GM21723 (cell line): ENCODE measurements at regions not wholly inside any gene's neighbourhood (a gene's known extent, or its start where the extent isn't known, plus 50 kb on each side); places are given as distances from the start of the nearest gene placed in this dataset.
"Not testable (repeated sequence)": the region's sequence is repeated elsewhere in the genome, so short reads cannot be mapped to it uniquely, and the experiment has no call there.

Experiments
- ATAC-seq: cut with Tn5 transposase; IDR thresholded peaks from one replicate; pipeline ENCODE4 v1.9.1; 2021; ENCODE audit warnings: mild to moderate bottlenecking, moderate library complexity; ENCODE audit not compliant: unreplicated experiment

DNA sequence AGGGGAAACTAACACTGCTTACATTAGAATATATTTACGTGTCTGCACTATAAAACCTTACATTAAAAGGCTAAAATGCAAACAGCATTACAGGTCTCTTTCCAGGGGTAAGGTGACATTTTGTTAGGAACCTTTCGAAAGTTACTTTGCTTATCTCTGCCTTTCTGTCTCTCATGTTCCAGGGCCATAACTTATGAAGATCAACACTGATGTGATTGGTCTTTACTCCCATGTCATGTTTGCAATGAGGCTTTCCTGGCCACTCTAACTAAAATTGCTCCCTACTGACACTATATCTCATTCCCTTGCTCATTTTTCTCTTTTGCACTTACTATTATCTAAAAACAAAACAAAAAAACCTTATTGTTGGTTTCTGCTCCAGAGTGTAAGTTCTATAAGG lies 119.0 kb downstream of the JRKL start:
- ATAC-seq = no peak

DNA sequence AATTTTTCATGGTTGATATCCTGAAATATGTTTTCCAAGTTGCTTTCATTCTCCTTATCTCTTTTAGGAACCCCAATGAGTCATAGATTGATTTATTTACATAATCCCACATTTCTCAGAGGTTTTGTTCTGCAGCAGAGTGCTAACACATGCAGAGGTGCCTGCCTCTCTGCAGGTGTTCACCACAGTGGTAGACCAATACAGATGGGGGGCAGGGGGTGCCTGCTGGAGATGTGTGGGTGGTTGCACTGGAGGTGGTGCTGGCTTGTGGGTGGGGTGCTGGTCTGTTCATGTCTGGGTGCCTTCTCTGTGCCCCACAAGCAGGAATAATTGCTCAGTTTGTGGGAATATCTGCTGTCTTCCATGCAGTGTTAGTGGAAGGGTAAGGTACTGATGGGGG lies 131.1 kb downstream of the JRKL start:
- ATAC-seq = no peak

DNA sequence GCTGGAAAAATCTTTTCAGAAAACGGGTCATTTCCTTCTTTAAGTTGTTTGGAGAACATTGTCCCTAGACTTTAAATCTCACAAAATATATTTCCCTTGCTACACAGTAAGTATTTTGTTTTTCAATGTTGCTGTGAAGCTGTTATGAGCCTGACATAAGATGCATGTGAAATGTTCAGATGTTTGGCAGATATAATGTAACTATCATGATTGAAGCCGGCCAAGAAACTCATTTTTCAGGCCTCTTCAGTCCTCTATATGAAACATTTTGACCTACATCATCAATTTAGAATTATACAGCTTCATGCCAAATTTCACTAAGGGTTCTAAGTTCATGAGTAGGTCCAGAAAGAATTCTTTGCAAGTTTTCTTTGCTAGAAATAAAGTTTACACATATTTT lies 133.8 kb downstream of the JRKL start:
- no peak for ATAC-seq

DNA sequence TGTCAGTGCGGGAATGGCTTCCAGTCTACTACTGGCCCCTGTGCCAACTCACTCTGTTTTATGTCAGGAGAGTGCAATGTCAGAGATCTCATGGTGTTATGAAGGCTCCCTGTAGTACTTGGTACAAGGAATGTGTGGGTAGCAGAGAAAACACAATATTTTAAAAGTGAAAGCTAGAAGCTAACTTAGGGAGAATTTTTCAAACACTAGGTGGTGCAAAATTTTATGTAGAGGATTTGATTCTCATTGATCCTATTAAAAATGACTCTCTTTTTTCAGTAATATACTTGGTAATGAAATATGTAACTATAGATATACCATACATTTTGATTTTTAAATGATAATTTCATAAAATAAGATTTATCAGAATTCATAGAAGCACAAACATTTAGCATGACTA lies 134.7 kb downstream of the JRKL start:
- no peak for ATAC-seq

GRCh38 chr11:96530473-96530872 lies 140.7 kb downstream of the JRKL start:
- no peak for ATAC-seq

DNA sequence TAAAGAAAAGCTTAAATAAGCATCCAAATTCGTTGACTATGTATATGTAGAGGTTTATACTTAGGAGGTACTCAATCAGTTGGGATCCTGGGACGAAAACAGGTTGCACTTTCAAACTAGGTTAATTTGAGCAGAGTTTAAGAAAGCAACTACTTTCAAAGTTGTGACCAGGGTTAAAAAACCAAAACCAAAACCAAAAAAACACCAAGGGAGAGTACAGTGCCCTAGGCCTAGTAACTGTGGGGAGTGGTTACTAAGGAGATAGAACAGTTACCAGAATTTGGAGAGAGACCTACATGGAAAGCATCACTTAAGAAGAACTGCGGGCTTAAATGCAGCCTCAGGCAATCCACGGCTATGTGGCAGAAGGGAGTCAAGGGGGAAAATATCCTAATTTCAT lies 148.3 kb downstream of the JRKL start:
- ATAC-seq = no peak

- no peak for ATAC-seq
Observed at GRCh38 chr11:96538622-96539021, 148.8 kb downstream of the JRKL start.

DNA sequence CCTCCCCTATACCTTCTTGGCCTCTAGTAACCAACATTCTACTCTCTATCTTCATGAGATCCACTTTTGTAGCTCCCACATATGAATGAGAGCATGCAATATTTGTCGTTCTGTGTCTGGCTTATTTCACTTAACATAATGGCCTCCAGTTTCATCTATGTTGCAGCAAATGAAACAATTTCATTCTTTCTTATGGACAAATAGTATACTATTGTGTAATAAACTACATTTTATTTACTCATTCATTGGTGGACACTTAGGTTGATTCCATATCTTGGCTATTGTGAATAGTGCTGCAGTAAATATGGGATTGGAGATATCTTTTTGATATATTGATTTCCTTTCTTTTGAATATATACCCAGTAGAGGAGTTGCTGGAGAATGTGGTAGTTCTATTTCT lies 151.1 kb downstream of the JRKL start:
- no peak for ATAC-seq

DNA sequence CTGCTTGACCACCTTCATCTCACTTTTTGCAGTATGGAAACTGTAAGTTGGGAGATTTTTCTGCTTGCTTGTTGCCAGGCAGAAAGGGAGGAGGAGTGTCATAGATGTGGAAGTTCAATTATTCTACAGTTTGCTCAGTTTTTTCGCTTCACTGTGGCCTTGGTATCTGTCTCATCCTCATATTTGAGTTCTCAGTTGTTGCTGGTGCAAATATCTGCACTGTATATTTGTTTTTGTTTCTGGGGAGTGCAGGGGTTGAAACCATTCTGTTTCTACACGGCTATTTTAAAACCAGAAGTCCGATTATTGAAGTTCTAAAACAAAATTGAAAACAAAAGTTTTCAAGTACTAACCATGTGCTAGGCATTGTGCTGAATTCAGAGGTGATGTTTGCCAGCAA lies 153.4 kb downstream of the JRKL start:
- ATAC-seq = no peak

DNA sequence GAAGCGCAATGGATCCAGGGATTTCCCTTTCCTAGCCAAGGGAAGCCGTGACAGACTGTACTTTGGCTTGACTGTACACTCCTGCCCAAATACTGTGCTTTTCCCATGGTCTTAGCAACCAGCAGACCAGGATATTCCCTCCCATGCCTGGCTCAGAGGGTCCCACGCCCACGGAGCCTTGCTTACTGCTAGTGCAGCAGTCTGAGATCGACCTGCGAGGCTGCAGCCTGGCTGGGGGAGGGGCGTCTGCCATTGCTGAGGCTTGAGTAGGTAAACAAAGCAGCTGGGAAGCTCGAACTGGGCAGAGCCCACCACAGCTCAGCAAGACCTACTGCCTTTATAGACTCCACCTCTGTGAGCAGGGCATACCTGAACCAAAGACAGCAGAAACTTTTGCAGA lies 155.4 kb downstream of the JRKL start:
- not testable (repeated sequence) for ATAC-seq

DNA sequence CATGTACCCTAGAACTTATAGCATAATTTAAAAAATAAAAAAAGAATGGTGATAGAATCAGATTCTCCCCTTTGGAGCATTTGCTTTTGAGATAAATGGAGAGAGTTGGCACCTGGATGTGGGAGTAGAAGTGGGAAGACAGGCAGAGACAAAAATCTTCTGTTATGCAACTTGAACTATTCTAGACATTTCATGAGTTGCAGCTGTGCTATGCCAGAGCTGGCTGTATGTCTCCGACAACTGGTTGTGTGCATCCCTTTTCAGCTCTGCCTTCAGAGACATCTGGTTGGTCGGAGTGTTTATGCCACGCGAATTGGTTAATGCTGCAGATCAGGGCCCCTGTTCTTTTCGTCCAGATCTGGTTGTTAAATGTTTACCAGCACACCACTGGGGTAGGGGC lies 161.3 kb downstream of the JRKL start:
- no peak for ATAC-seq

GRCh38 chr11:96554236-96554820 lies 164.5 kb downstream of the JRKL start:
- no peak for ATAC-seq

DNA sequence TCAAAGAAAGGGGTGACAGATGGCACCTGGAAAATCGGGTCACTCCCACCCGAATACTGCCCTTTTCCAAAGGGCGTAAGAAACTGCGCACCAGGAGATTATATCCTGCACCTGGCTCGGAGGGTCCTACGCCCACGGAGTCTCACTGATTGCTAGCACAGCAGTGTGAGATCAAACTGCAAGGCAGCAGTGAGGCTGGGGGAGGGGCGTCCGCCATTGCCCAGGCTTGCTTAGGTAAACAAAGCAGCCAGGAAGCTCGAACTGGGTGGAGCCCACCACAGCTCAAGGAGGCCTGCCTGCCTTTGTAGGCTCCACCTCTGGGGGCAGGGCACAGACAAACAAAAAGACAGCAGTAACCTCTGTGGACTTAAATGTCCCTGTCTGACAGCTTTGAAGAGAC lies 166.0 kb downstream of the JRKL start:
- ATAC-seq = not testable (repeated sequence)

GRCh38 chr11:96560727-96561126 lies 170.9 kb downstream of the JRKL start:
- ATAC-seq = not testable (repeated sequence)

GRCh38 chr11:96567176-96567575 lies 177.4 kb downstream of the JRKL start:
- no peak for ATAC-seq

- no peak for ATAC-seq
Observed at GRCh38 chr11:96567667-96568066, 177.9 kb downstream of the JRKL start.

- ATAC-seq = no peak
Observed at GRCh38 chr11:96576383-96576782, 186.6 kb downstream of the JRKL start.

DNA sequence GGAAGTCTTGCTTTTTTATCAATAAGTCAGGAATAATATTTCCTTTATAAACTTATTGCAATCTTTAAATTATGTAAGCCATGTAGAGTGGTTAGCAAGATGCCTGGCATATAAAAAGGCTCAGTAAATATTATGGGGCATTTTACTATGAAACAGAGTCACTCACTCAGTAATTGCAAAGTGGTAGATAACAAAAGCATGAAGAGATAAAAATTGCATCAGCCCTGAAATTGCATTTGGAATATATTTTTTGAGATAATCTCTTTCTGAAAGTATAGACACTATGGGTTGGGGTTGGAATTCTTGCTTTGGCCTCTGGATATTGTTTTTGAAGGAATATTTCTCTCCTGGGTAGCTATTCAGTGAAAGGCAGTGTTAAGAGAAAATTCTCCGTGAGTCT lies 188.6 kb downstream of the JRKL start:
- no peak for ATAC-seq

GRCh38 chr11:96579656-96580055 lies 189.8 kb downstream of the JRKL start:
- ATAC-seq = no peak

- ATAC-seq = no peak
Observed at GRCh38 chr11:96580476-96581040, 190.7 kb downstream of the JRKL start.

GRCh38 chr11:96585944-96586880 lies 196.4 kb downstream of the JRKL start:
- ATAC-seq = not testable (repeated sequence)

- not testable (repeated sequence) for ATAC-seq
Observed at GRCh38 chr11:96588793-96589192, 199.0 kb downstream of the JRKL start.
